ENCODE measurements at regions not wholly inside any gene's neighbourhood (a gene's known extent, or its start where the extent isn't known, plus 50 kb on each side); places are given as distances from the start of the nearest gene placed in this dataset.
"Not testable (repeated sequence)": the region's sequence is repeated elsewhere in the genome, so short reads cannot be mapped to it uniquely, and the experiment has no call there.

GRCh38 chr14:29982171-29982570 lies 54.5 kb upstream of the PRKD1 start:
- no peak for DNase-seq (ENCODE audit: low read depth in 2 of 2)

DNA sequence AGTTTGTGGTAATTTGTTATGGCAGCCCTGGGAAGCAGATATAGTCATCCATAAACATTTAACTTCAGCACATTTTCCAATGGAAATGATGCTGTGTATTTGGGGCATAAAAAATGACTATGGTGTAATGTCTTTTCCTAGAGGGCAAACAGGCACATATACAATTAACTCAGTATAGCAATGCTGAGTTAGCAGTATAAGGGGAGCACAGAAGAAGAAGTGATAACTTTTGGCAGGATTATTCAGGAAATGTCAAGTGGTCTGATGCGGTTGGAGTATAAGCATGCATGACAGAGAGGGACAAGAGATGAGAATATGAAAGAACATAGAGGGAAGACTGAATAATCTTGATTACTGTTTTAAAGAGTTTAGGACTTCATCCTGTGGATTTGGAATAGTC lies 55.3 kb upstream of the PRKD1 start:
- no peak for DNase-seq (ENCODE audit: low read depth in 2 of 2)

- not testable (repeated sequence) for DNase-seq (ENCODE audit: low read depth in 2 of 2)
Measured at GRCh38 chr14:29990344-29990857, 62.8 kb upstream of the PRKD1 start.

- no peak for DNase-seq (ENCODE audit: low read depth in 2 of 2)
Measured at GRCh38 chr14:29990993-29991392, 63.3 kb upstream of the PRKD1 start.

DNA sequence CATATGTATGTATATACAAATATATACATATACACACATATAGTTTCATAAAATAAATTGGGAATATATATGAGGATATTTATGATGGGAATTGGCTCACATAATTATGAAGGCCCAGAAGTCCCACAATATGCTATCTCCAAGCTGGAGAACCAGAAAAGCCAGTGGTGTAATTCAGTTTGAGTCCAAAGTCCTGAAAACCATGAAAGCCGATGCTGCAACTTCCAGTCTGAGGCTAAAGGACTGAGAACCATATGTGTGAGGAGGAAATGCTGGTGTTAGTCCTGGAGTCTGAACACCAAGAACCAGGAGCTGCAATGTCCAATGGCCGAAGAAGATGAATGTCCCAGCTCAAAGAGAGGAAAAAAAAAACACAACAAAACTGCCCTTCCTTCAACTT lies 65.5 kb upstream of the PRKD1 start:
- DNase-seq (ENCODE audit: low read depth in 2 of 2) = no peak

DNA sequence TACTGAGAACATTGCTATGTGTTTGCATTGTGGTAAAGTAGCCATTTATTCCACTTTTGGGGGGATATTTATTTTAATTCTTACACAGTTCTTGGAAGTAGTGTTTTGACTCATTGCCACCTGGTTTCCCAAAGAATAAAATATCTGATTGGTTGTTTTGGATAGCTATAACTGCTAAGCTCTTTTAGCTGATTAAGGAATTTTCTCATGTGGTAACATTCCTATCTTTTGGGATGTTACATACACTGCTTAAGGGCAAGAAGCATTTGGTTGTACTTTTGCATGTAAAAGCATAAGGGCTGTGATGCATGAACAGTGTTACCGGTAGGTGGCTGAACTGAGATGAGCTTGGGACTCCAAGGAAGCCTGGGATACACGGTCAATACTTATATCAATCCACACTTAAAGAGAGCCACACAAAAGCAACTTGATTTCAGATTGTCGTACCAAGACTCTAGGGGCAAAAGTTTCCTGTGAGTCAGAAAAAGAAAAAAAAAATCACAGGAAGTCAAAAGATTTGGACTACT lies 71.4 kb upstream of the PRKD1 start:
- DNase-seq (ENCODE audit: low read depth in 2 of 2) = no peak

- no peak for DNase-seq (ENCODE audit: low read depth in 2 of 2)
Measured at GRCh38 chr14:30002859-30003258, 75.2 kb upstream of the PRKD1 start.

DNA sequence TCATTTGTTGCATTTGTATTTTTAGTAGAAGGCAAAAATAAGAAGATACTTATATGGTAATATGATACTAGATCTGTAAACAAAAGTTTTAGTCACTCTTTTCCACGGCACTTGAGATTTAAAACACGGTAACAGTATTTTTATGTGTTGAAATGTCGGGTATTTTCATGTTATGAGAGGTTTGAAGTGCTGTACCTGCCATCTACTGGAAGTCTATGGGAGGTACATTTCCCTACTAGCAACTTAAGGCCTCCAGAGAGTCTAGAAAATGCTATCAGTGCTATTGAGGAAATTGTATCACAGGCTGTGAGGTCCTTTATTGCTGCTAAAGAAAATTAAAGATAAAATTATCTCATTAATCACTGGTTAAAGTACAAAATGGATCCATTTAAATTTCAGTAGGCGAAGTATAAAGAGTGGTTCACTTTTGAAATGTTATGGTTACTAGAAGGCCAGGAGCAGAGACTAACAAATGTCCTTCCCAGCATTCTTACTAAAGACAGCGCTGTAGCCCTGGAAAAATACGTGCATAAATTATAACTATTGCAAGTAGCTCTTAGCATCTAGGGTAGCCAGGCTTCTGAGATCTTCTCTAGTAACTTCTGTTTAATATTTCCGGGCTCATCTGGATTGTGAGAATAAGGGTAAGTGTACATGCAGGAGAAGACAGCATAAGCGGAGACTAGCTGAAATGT lies 77.6 kb upstream of the PRKD1 start:
- DNase-seq (ENCODE audit: low read depth in 2 of 2) = no peak

- no peak for DNase-seq (ENCODE audit: low read depth in 2 of 2)
Measured at GRCh38 chr14:30006695-30007094, 79.0 kb upstream of the PRKD1 start.

- no peak for DNase-seq (ENCODE audit: low read depth in 2 of 2)
Measured at GRCh38 chr14:30015489-30015888, 87.8 kb upstream of the PRKD1 start.

DNA sequence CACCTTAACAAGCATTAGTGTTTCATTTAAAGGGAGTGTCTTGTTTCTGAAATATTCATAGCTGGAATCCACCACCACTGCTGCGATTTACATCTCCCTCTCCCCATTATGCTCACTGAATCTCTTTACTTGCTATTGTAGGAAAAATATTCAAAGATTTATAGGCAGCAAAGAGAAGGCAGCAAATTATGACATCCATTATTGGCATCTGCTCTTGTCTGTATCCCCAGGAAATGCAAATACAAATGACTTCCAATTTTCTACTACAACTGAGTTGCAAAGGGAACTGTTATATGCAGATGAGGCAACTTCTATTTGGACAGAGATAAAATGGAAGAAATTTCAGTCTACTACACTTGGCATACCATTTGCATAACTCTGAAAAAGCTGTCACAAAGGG lies 88.4 kb upstream of the PRKD1 start:
- DNase-seq (ENCODE audit: low read depth in 2 of 2) = no peak

- no peak for DNase-seq (ENCODE audit: low read depth in 2 of 2)
Measured at GRCh38 chr14:30017370-30017993, 89.8 kb upstream of the PRKD1 start.

DNA sequence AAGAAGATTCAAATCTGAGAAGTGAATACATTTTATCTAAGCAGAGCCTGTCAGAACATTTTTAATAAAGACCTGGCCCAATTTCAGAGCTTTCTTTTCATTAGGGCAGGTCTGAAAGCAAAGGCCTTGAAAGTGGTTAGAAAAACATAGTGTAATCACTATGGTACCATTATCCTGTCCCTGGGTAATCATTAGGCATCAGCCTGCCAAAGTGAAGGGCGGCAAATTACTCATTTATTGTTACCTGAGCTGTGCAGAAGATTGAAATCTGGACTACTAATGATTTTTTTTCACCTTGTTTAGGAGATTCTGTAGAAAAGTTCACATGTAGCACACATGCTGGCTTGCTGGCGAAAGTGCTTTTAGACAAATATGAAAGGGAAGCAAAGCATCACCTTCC lies 92.6 kb upstream of the PRKD1 start:
- no peak for DNase-seq (ENCODE audit: low read depth in 2 of 2)

DNA sequence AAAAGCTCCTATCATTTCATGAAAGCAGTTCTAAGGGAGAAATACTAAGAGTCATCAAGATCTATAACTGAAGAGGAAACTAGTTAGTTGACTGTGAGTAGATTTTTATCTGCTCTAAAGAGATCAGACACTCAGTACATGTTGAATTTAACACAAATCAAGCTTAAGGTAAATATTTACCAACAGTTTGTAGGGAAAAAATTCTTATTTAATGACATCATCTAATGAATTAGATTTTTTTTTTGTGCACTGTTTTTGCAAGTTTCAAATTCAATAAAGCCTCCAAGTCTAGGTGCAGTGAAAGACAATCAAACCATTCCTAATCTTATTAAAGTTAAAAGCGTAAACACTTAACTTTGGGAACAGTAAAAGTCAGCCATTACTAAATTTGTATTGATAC lies 93.0 kb upstream of the PRKD1 start:
- no peak for DNase-seq (ENCODE audit: low read depth in 2 of 2)

DNA sequence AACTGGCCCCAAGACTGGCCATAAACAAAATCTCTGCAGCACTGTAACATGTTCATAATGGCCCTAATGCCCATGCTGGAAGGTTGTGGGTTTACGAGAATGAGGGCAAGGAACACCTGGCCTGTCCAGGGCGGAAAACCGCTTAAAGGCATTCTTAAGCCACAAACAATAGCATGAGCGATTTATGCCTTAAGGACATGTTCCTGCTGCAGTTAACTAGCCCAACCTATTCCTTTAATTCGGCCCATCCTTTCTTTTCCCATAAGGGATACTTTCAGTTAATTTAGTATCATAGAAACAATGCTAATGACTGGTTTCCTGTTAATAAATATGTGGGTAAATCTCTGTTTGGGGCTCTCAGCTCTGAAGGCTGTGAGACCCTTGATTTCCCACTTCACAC lies 95.7 kb upstream of the PRKD1 start:
- DNase-seq (ENCODE audit: low read depth in 2 of 2) = not testable (repeated sequence)

GRCh38 chr14:30034152-30034551 lies 106.5 kb upstream of the PRKD1 start:
- no peak for DNase-seq (ENCODE audit: low read depth in 2 of 2)

- no peak for DNase-seq (ENCODE audit: low read depth in 2 of 2)
Measured at GRCh38 chr14:30035361-30035760, 107.7 kb upstream of the PRKD1 start.

GRCh38 chr14:30045720-30046119 lies 118.1 kb upstream of the PRKD1 start:
- no peak for DNase-seq (ENCODE audit: low read depth in 2 of 2)

DNA sequence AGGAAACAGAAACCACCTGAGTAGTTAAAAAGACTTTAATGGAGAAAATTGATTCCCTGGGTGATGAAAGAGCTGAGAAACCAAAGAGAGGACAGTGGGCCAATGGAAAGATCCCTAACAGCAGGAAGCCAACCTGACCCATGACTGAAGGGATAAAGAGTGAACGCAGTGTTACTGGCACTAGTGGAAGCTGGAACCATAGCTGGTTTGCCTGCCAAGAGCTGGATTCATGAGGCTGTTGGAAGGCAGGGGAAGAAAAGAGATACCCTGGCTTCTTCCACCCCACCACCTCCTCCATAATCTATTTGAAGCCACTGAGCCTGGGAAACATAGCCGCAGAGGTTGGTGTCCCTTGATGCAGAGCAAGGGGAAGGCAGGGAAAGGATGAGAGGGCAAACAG lies 125.5 kb upstream of the PRKD1 start:
- DNase-seq (ENCODE audit: low read depth in 2 of 2) = no peak

DNA sequence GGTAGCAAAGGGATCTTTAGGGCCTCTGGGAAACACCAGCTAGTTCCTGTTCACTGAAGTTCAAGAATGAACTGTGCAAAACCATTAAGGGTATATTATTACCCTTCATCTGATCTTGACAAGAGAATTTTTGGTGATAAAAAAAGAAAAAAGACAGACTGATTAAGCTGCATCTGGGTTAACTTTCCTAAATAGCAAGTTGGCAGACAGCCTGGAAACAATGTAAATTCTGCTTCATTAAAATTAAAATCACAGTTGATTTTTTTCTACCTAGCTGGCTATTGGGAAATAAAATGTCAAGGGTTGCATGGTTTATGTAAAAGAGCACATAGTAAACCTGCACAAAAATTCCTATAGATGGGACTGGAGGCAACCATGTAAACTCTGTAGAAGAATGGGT lies 126.6 kb upstream of the PRKD1 start:
- no peak for DNase-seq (ENCODE audit: low read depth in 2 of 2)

DNA sequence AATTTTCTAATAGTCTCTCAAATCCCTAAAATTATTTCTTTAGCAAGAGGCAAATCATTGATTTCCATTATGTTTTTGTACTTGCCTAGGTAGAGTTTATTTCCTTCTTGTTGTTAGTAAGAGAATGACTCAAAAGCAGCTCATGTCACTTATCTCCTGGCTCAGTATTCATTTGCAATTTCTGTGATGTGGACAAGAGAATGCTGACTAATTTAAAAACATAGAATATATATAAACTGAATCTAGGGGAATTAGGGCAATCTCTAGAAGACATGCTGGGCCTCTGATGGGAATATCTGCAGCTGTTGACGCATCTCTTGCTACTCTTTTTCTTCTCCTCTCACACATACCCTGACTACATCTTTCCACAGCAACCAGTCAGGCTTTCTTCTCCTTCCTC lies 130.8 kb upstream of the PRKD1 start:
- no peak for DNase-seq (ENCODE audit: low read depth in 2 of 2)

- no peak for DNase-seq (ENCODE audit: low read depth in 2 of 2)
Measured at GRCh38 chr14:30063746-30064145, 136.1 kb upstream of the PRKD1 start.

DNA sequence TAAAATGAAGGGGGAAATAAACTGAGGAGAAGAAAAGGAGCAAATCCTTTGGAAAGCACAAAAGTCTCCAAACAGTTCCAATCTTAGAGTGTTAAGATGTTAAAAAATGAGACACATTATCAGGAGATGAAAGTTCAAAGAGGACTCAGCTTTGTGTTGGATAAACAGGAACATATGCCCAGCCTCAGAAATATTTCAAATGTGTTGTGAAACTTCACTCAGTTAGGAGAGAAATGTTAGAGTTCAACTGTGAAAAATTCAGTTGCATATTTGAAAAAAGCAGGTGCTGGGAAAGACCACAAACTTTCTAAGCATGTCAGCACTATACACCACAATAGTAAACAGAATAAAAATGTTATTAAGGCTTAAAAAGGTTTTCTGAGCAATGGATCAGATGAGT lies 136.8 kb upstream of the PRKD1 start:
- DNase-seq (ENCODE audit: low read depth in 2 of 2) = no peak
